Lower leg skin (tissue), 4 donors: ENCODE measurements at regions not wholly inside any gene's neighbourhood (a gene's known extent, or its start where the extent isn't known, plus 50 kb on each side); places are given as distances from the start of the nearest gene placed in this dataset.

Experiments
- DNase-seq, 2 donors: peaks; one replicate each; pipeline ENCODE4 v3.0.0-alpha.2; 2019; ENCODE audit warnings: low spot score in 2 of 2
- H3K4me3 ChIP-seq: fragments of 200-600 bp; sonication (generic); 2 replicates; pipeline ENCODE4 v1.5.1; 2017; ENCODE audit warnings: mild to moderate bottlenecking, low read depth; ENCODE audit not compliant: poor library complexity, severe bottlenecking
- CTCF ChIP-seq, 3 donors: fragments of 450-650 bp; IDR thresholded peaks; one replicate each; pipeline ENCODE4 v1.5.1; 2016; ENCODE audit warnings: antibody characterized with exemption in 3 of 3, mild to moderate bottlenecking in 3 of 3, moderate library complexity in 2 of 3
- POLR2A ChIP-seq, 2 donors: fragments of 450-650 bp; IDR thresholded peaks; one replicate each; pipeline ENCODE4 v1.6.1; 2016 to 2017; ENCODE audit warnings: antibody characterized with exemption in 2 of 2, mild to moderate bottlenecking in 1 of 2, moderate library complexity in 1 of 2
- WGBS, 2 donors: methylation state at CpG; one replicate each; pipeline ENCODE4 v1.1.5; 2018; 5-methylcytosine and 5-hydroxymethylcytosine counted together
- intact Hi-C: fragments of 100-400 bp; cut with DNase I; formaldehyde crosslinking; loops from one replicate; pipeline ENCODE4 v1.15.0; 2023; ENCODE audit warnings: low total_unique reads

- WGBS, 2 donors = 52 to 55% methylated on average over 1 of the region's 1 CpG
- H3K4me3 ChIP-seq = no peak overlapping the region
- TF ChIP-seq POLR2A (IDR thresholded peaks at IDR 0.05) = no peak
- intact Hi-C loops = no loop called here
- DNase-seq = no peak
These were observed 162.8 kb upstream of the RARB start for GRCh38 chr3:25265284-25265683.

- no peak overlapping the region for H3K4me3 ChIP-seq
- 78 to 80% methylated on average over 1 of the region's 1 CpG for WGBS, 2 donors
- no peak for DNase-seq
- TF ChIP-seq CTCF (IDR thresholded peaks at IDR 0.05) (no peak), POLR2A (IDR thresholded peaks at IDR 0.05) (no peak)
- intact Hi-C loops = no loop called here
These were observed 161.4 kb upstream of the RARB start for GRCh38 chr3:25266677-25267076.

- DNase-seq = no peak
- intact Hi-C loops = no loop called here
- no peak for TF ChIP-seq POLR2A (IDR thresholded peaks at IDR 0.05)
- no peak for TF ChIP-seq CTCF (IDR thresholded peaks at IDR 0.05)
- 73 to 82% methylated on average over 3 of the region's 3 CpGs for WGBS, 2 donors
- no peak overlapping the region for H3K4me3 ChIP-seq
These were observed 156.0 kb upstream of the RARB start for GRCh38 chr3:25272090-25272489.

- no peak for DNase-seq
- WGBS, 2 donors = 88 to 93% methylated on average over 3 of the region's 3 CpGs
- H3K4me3 ChIP-seq = no peak overlapping the region
- TF ChIP-seq CTCF (IDR thresholded peaks at IDR 0.05) (no peak), POLR2A (IDR thresholded peaks at IDR 0.05) (no peak)
- intact Hi-C loops = no loop called here
These were observed 154.4 kb upstream of the RARB start for GRCh38 chr3:25273582-25274171.

GRCh38 chr3:25277503-25277902 is 150.6 kb upstream of the RARB start:
- no peak overlapping the region for H3K4me3 ChIP-seq
- DNase-seq = no peak
- intact Hi-C loops = no loop called here
- no peak for TF ChIP-seq POLR2A (IDR thresholded peaks at IDR 0.05)
- no peak for TF ChIP-seq CTCF (IDR thresholded peaks at IDR 0.05)

GRCh38 chr3:25281041-25281731 is 146.9 kb upstream of the RARB start:
- no peak for DNase-seq
- 75 to 85% methylated on average over 4 of the region's 4 CpGs for WGBS, 2 donors
- intact Hi-C loops = no loop called here
- no peak for TF ChIP-seq POLR2A (IDR thresholded peaks at IDR 0.05)
- no peak for TF ChIP-seq CTCF (IDR thresholded peaks at IDR 0.05)
- H3K4me3 ChIP-seq = no peak overlapping the region
